Lower leg skin (tissue), 4 donors: ENCODE measurements at regions not wholly inside any gene's neighbourhood (a gene's known extent, or its start where the extent isn't known, plus 50 kb on each side); places are given as distances from the start of the nearest gene placed in this dataset.
"Not testable (repeated sequence)": the region's sequence is repeated elsewhere in the genome, so short reads cannot be mapped to it uniquely, and the experiment has no call there.

ENCODE experiments used
- DNase-seq, 2 donors: peaks; one replicate each; pipeline ENCODE4 v3.0.0-alpha.2; 2019; ENCODE audit warnings: low spot score in 2 of 2
- H3K4me3 ChIP-seq: fragments of 200-600 bp; sonication (generic); 2 replicates; pipeline ENCODE4 v1.5.1; 2017; ENCODE audit warnings: mild to moderate bottlenecking, low read depth; ENCODE audit not compliant: poor library complexity, severe bottlenecking
- POLR2A ChIP-seq, 2 donors: fragments of 450-650 bp; IDR thresholded peaks; one replicate each; pipeline ENCODE4 v1.6.1; 2016 to 2017; ENCODE audit warnings: antibody characterized with exemption in 2 of 2, mild to moderate bottlenecking in 1 of 2, moderate library complexity in 1 of 2
- WGBS, 2 donors: methylation state at CpG; one replicate each; pipeline ENCODE4 v1.1.5; 2018; 5-methylcytosine and 5-hydroxymethylcytosine counted together
- intact Hi-C: fragments of 100-400 bp; cut with DNase I; formaldehyde crosslinking; loops from one replicate; pipeline ENCODE4 v1.15.0; 2023; ENCODE audit warnings: low total_unique reads
- TF ChIP-seq, protein P1 (sequence below), 3 donors: fragments of 450-650 bp; IDR thresholded peaks; one replicate each; pipeline ENCODE4 v1.5.1; 2016; ENCODE audit warnings: antibody characterized with exemption in 3 of 3, mild to moderate bottlenecking in 3 of 3, moderate library complexity in 2 of 3

GRCh38 chr4:64095398-64095797 is 313.9 kb downstream of the TECRL start:
- TF ChIP-seq, protein P1, sequence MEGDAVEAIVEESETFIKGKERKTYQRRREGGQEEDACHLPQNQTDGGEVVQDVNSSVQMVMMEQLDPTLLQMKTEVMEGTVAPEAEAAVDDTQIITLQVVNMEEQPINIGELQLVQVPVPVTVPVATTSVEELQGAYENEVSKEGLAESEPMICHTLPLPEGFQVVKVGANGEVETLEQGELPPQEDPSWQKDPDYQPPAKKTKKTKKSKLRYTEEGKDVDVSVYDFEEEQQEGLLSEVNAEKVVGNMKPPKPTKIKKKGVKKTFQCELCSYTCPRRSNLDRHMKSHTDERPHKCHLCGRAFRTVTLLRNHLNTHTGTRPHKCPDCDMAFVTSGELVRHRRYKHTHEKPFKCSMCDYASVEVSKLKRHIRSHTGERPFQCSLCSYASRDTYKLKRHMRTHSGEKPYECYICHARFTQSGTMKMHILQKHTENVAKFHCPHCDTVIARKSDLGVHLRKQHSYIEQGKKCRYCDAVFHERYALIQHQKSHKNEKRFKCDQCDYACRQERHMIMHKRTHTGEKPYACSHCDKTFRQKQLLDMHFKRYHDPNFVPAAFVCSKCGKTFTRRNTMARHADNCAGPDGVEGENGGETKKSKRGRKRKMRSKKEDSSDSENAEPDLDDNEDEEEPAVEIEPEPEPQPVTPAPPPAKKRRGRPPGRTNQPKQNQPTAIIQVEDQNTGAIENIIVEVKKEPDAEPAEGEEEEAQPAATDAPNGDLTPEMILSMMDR (IDR thresholded peaks at IDR 0.05), result no peak
- TF ChIP-seq POLR2A (IDR thresholded peaks at IDR 0.05), result no peak
- H3K4me3 ChIP-seq, result no peak overlapping the region
- 19 to 29% methylated on average over 1 of the region's 1 CpG for WGBS, 2 donors
- no peak for DNase-seq
- intact Hi-C loops, result no loop called here

- no peak overlapping the region for H3K4me3 ChIP-seq
- TF ChIP-seq POLR2A (IDR thresholded peaks at IDR 0.05), result no peak
- TF ChIP-seq, protein P1 (IDR thresholded peaks at IDR 0.05), result no peak
- intact Hi-C loops, result no loop called here
- no peak for DNase-seq
These were observed 329.9 kb downstream of the TECRL start for GRCh38 chr4:64079316-64079715.

- DNase-seq, result no peak
- no peak overlapping the region for H3K4me3 ChIP-seq
- 55 to 58% methylated on average over 4 of the region's 4 CpGs for WGBS, 2 donors
- intact Hi-C loops, result no loop called here
- TF ChIP-seq POLR2A (IDR thresholded peaks at IDR 0.05), result no peak
- TF ChIP-seq, protein P1 (IDR thresholded peaks at IDR 0.05), result no peak
These were observed 341.2 kb downstream of the TECRL start for GRCh38 chr4:64068096-64068495.

DNA sequence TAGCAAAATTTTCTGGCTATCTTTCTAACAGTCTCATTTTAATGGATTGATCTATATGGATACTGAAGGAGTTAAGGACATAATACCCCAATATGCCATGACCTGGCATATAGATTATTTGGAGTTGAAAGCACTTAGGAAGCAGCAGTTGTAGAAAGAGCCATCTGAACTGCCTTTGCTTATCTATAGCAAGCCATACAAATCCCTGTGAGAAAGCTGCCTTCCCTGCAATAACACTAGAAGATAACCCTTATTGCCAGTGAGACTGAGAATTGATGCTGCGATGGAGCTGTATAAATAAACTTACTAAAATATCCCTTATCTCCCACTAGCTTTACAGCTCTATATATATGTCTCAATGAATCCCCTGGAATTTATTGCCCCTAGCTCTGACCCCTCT is 346.3 kb downstream of the TECRL start:
- intact Hi-C loops, result no loop called here
- no peak overlapping the region for H3K4me3 ChIP-seq
- no peak for TF ChIP-seq POLR2A (IDR thresholded peaks at IDR 0.05)
- TF ChIP-seq, protein P1 (IDR thresholded peaks at IDR 0.05), result no peak
- WGBS, 2 donors, result 83 to 93% methylated on average over 1 of the region's 1 CpG
- no peak for DNase-seq

DNA sequence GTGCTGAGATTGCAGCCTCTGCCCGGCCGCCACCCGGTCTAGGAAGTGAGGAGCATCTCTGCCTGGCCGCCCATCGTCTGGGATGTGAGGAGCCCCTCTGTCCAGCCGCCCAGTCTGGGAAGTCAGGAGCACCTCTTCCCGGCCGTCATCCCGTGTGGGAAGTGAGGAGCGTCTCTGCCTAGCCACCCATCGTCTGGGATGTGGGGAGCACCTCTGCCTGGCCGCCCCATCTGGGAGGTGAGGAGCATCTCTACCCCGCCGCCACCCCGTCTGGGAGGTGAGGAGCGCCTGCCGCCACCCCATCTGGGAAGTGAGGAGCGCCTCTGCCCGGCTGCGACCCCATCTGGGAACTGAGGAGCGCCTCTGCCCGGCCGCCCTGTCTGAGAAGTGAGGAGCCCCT is 372.2 kb downstream of the TECRL start:
- DNase-seq, result peak in 1 of 2 donors; percentile 67
- intact Hi-C loops, H3K4me3 ChIP-seq: not testable (repeated sequence)
- 91 to 97% methylated on average over 19 to 21 of the region's 23 CpGs for WGBS, 2 donors

GRCh38 chr4:64022560-64022959 is 386.7 kb downstream of the TECRL start:
- intact Hi-C loops, result no loop called here

More at GRCh38 chr4:64022560-64022959, 386.7 kb downstream of the TECRL start:
- no peak for DNase-seq
- TF ChIP-seq, protein P1 (IDR thresholded peaks at IDR 0.05), result no peak
- no peak for TF ChIP-seq POLR2A (IDR thresholded peaks at IDR 0.05)
- H3K4me3 ChIP-seq, result no peak overlapping the region
